22Rv1 (cell line): ENCODE measurements at regions not wholly inside any gene's neighbourhood (a gene's known extent, or its start where the extent isn't known, plus 50 kb on each side); places are given as distances from the start of the nearest gene placed in this dataset.
"Not testable (repeated sequence)": the region's sequence is repeated elsewhere in the genome, so short reads cannot be mapped to it uniquely, and the experiment has no call there.

ENCODE experiments used
- CTCF ChIP-seq: fragments of 450-650 bp; IDR thresholded peaks from 2 replicates; pipeline ENCODE4 v1.5.1; 2017; ENCODE audit warnings: mild to moderate bottlenecking
- ZFX ChIP-seq: fragments of 450-650 bp; IDR thresholded peaks from 2 replicates; pipeline ENCODE4 v1.6.1; 2017; ENCODE audit warnings: antibody characterized with exemption, borderline replicate concordance

- not testable (repeated sequence) for TF ChIP-seq CTCF, ZFX
Observed at GRCh38 chr2:95687852-95688251, 96.1 kb downstream of the TRIM43 start.
